Loucy (cell line): ENCODE measurements at regions not wholly inside any gene's neighbourhood (a gene's known extent, or its start where the extent isn't known, plus 50 kb on each side); places are given as distances from the start of the nearest gene placed in this dataset.

ENCODE experiments used
- CTCF ChIP-seq: fragments of 200-600 bp; sonication (generic); conservative IDR thresholded peaks from 2 replicates; pipeline ENCODE4 v1.5.1; 2014; ENCODE audit warnings: mild to moderate bottlenecking, antibody characterized with exemption, low read length
- EZH2phosphoT487 ChIP-seq: fragments of 200-600 bp; IDR thresholded peaks from 2 replicates; pipeline ENCODE4 v1.6.1; 2018; ENCODE audit warnings: antibody characterized with exemption, mild to moderate bottlenecking, moderate library complexity, borderline replicate concordance

GRCh38 chr20:34175079-34175478, 63.0 kb upstream of the EIF2S2 start:
- TF ChIP-seq CTCF (no peak), EZH2phosphoT487 (no peak)
